Spleen (tissue), 7 donors: ENCODE measurements at regions not wholly inside any gene's neighbourhood (a gene's known extent, or its start where the extent isn't known, plus 50 kb on each side); places are given as distances from the start of the nearest gene placed in this dataset.

Experiments used
- CTCF ChIP-seq, 11 experiments: fragments of 200-600 bp in 7 of 11; fragments of 450-650 bp in 4 of 11; sonication (generic) in 4 of 11; IDR thresholded peaks in 8 of 11; conservative IDR thresholded peaks in 3 of 11; 1 replicate in 7 of 11; 2 replicates in 4 of 11; pipeline versions ENCODE4 v1.4.0 to v1.8.0; 2016 to 2021; ENCODE audit warnings: antibody characterized with exemption in 11 of 11, inconsistent platforms in 4 of 11, mild to moderate bottlenecking in 1 of 11
- POLR2A ChIP-seq, 3 donors: fragments of 450-650 bp; IDR thresholded peaks; one replicate each; pipeline ENCODE4 v1.5.1; 2017; ENCODE audit warnings: antibody characterized with exemption in 3 of 3, mild to moderate bottlenecking in 1 of 3
- POLR2AphosphoS5 ChIP-seq, 3 donors: sonication (generic); formaldehyde crosslinking; IDR thresholded peaks; one replicate each; pipeline ENCODE4 v1.5.1; 2017; ENCODE audit warnings: antibody characterized with exemption in 3 of 3
- donor health status: DM: no; HTN: no; CAD: no; lungs with moderate emphysema.
- donor health status: DM: no; HTN: no; CAD: no.
- donor health status: DM: no; HTN: no; CAD: no.

GRCh38 chr9:99362321-99362720 is 140.2 kb downstream of the SEC61B start:
- TF ChIP-seq POLR2AphosphoS5 (IDR thresholded peaks at IDR 0.05), result no peak
- no peak for TF ChIP-seq CTCF (IDR thresholded peaks at IDR 0.05 in 8 of 11, conservative IDR thresholded peaks at IDR 0.05 in 3 of 11)
- no peak for TF ChIP-seq POLR2A (IDR thresholded peaks at IDR 0.05)
